Activated CD8-positive, alpha-beta memory T cell treated with anti-CD3 and anti-CD28 coated beads, Interleukin-2, amount 50 U/mL, for 24 hours (primary cell): ENCODE measurements at regions not wholly inside any gene's neighbourhood (a gene's known extent, or its start where the extent isn't known, plus 50 kb on each side); places are given as distances from the start of the nearest gene placed in this dataset.
"Not testable (repeated sequence)": the region's sequence is repeated elsewhere in the genome, so short reads cannot be mapped to it uniquely, and the experiment has no call there.

Experiments used
- DNase-seq: peaks from one replicate; pipeline ENCODE4 v3.0.0-alpha.2; 2020; ENCODE audit errors: extremely low read depth

GRCh38 chr7:24052572-24053260 is 231.3 kb upstream of the NPY start:
- DNase-seq, result no peak

- no peak for DNase-seq
These were observed 229.8 kb upstream of the NPY start for GRCh38 chr7:24054236-24054635.

- no peak for DNase-seq
These were observed 226.7 kb upstream of the NPY start for GRCh38 chr7:24057243-24057642.

- DNase-seq, result no peak
These were observed 225.0 kb upstream of the NPY start for GRCh38 chr7:24058953-24059352.

- no peak for DNase-seq
These were observed 224.2 kb upstream of the NPY start for GRCh38 chr7:24059775-24060174.

GRCh38 chr7:24063721-24064120 is 220.3 kb upstream of the NPY start:
- no peak for DNase-seq

- no peak for DNase-seq
These were observed 214.2 kb upstream of the NPY start for GRCh38 chr7:24069751-24070150.

- no peak for DNase-seq
These were observed 210.2 kb upstream of the NPY start for GRCh38 chr7:24073651-24074420.

GRCh38 chr7:24075426-24075810 is 208.6 kb upstream of the NPY start:
- DNase-seq, result no peak

- no peak for DNase-seq
These were observed 201.2 kb upstream of the NPY start for GRCh38 chr7:24082826-24083225.

GRCh38 chr7:24102988-24103387 is 181.0 kb upstream of the NPY start:
- no peak for DNase-seq

GRCh38 chr7:24108906-24109376 is 175.0 kb upstream of the NPY start:
- DNase-seq, result no peak

- DNase-seq, result no peak
These were observed 173.9 kb upstream of the NPY start for GRCh38 chr7:24110056-24110455.

- no peak for DNase-seq
These were observed 170.5 kb upstream of the NPY start for GRCh38 chr7:24113506-24113905.

- DNase-seq, result no peak
These were observed 168.3 kb upstream of the NPY start for GRCh38 chr7:24115661-24116060.

- not testable (repeated sequence) for DNase-seq
These were observed 166.0 kb upstream of the NPY start for GRCh38 chr7:24117903-24118499.

- no peak for DNase-seq
These were observed 164.1 kb upstream of the NPY start for GRCh38 chr7:24119852-24120251.

GRCh38 chr7:24123076-24123475 is 160.9 kb upstream of the NPY start:
- DNase-seq, result no peak

- DNase-seq, result no peak
These were observed 158.2 kb upstream of the NPY start for GRCh38 chr7:24125765-24126164.

- no peak for DNase-seq
These were observed 156.1 kb upstream of the NPY start for GRCh38 chr7:24127930-24128329.

- no peak for DNase-seq
These were observed 154.4 kb upstream of the NPY start for GRCh38 chr7:24129597-24129996.

- DNase-seq, result no peak
These were observed 153.4 kb upstream of the NPY start for GRCh38 chr7:24130631-24131030.

- no peak for DNase-seq
These were observed 150.3 kb upstream of the NPY start for GRCh38 chr7:24133691-24134090.
